GM12864 (cell line): ENCODE measurements at regions not wholly inside any gene's neighbourhood (a gene's known extent, or its start where the extent isn't known, plus 50 kb on each side); places are given as distances from the start of the nearest gene placed in this dataset.

ENCODE experiments used
- DNase-seq: peaks from one replicate; pipeline ENCODE4 v3.0.0-alpha.2; 2011; ENCODE audit warnings: low read depth
- H3K4me3 ChIP-seq: 2 replicates; pipeline ENCODE4 v1.5.1; 2011; ENCODE audit warnings: mild to moderate bottlenecking, low read depth, low read length, control low read depth
- TF ChIP-seq, protein P1 (sequence below): IDR thresholded peaks from 2 replicates; pipeline ENCODE4 v1.5.1; 2011; ENCODE audit warnings: low read depth, mild to moderate bottlenecking, moderate library complexity, low read length, control low read depth, inconsistent platforms; ENCODE audit errors: missing control alignments

DNA sequence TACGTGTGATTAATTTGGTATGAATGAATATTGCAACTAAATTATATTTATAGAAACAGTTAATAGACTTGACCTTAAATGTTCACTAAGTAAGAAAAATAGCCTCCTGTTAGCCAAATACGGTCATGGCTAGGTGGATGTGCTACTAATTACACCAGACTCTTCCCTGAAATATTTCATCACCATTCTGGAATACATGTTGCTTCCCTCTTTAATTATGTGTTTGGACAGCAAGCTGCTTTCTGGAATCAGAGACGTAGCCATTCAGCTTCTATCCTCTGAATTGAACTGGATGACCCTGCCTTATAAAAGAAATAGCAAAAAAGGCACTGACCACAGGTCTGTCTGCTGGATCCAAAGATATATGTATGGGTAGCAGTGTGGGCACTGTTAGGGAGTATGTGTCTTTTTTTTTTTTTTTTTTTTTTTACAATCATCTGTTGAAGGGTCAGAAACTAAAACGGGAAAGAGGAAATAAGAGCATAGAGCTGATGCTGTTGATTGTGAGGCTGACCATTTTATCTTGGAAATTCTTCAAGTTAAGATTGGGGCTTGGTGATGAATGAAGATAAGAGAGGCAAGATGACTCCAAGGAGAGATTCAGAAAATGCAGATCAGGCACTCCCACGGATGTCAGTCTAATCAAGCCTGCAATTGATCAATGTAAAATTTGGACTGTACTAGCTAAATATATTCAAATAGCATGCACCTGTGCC lies 283.2 kb upstream of the HSF2 start:
- H3K4me3 ChIP-seq = no peak overlapping the region
- TF ChIP-seq, protein P1, sequence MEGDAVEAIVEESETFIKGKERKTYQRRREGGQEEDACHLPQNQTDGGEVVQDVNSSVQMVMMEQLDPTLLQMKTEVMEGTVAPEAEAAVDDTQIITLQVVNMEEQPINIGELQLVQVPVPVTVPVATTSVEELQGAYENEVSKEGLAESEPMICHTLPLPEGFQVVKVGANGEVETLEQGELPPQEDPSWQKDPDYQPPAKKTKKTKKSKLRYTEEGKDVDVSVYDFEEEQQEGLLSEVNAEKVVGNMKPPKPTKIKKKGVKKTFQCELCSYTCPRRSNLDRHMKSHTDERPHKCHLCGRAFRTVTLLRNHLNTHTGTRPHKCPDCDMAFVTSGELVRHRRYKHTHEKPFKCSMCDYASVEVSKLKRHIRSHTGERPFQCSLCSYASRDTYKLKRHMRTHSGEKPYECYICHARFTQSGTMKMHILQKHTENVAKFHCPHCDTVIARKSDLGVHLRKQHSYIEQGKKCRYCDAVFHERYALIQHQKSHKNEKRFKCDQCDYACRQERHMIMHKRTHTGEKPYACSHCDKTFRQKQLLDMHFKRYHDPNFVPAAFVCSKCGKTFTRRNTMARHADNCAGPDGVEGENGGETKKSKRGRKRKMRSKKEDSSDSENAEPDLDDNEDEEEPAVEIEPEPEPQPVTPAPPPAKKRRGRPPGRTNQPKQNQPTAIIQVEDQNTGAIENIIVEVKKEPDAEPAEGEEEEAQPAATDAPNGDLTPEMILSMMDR = no peak
- DNase-seq = no peak

DNA sequence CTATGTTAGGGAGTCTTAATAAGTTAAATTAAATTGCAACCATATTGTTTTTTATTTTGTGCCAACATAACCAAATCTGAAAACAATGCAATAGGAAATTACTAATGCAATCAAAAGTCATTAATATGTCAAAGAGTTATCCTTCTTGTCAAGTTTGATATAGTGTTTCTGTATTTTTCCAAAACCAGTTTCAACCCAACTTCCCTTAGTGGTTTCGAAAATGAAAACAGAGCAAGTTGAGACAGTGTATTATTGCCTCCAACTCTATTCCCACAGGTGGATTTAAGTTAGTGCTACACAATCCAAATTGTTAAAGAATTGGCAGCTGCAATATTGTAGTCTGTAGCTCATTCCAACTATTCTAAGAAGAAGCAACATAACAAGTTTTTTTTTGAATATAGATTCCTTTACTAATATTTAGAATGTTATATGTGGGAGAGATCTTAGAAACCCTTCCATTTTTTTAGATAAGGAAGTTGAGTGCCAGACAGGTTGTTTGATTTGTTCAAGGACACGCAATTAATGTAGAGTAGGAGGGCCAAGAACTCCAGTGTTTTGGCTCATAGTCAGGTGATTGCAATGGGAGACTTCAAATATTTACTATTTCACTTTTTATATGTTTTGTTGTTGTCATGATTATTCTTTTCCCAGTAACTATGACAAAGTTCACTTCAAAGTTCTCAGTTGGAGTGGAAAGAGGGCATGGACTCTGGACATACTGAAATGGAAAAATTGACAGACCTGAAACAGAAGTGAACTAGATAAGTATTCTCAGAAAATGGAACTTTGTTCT lies 282.4 kb upstream of the HSF2 start:
- no peak overlapping the region for H3K4me3 ChIP-seq
- TF ChIP-seq, protein P1 = no peak
- no peak for DNase-seq

DNA sequence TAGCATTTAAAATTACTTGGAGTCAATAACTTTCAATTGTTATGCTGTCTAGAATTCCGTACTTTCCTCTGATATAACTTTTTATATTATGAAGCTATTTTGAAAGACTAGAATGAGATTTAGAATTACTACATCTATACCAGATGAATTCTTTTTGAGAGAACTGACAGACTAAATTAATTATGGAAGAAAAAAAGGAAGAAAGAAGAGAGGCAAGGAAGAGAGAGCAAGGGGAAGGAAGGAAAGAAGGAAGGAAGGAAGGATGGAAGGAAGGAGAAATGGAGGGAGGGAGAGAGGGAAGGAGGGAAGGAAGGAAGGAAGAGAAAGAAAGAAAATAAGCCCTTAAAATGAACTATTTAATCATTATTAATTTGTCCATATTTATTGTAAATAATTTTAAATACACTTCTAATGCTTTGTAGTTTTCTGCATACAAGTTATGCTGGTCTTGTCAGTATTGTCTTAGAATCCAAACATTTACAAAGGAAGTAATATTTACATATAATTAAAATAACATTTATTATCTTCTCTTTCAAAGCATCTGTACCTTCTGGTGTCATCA lies 280.4 kb upstream of the HSF2 start:
- TF ChIP-seq, protein P1 = no peak
- no peak for DNase-seq
- H3K4me3 ChIP-seq = no peak overlapping the region

DNA sequence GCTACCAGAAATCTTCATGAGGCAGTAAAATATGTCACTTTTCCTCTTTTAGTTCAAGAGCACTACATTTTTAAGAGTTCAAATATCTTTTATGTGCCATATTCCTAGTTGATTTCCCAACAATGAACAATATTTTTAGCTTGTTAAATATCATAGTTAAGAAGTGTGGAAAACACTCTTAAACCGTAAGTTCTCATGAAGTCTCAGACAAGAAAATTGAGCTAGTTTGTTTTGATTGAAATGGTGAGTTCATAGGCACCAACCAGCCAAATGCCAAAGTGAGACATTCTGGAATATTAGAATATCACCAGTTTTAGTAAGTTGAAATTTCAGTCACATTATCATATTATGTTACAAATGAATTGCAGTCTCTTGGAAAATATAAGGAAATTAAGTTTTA lies 277.2 kb upstream of the HSF2 start:
- TF ChIP-seq, protein P1 = no peak
- no peak overlapping the region for H3K4me3 ChIP-seq
- no peak for DNase-seq

DNA sequence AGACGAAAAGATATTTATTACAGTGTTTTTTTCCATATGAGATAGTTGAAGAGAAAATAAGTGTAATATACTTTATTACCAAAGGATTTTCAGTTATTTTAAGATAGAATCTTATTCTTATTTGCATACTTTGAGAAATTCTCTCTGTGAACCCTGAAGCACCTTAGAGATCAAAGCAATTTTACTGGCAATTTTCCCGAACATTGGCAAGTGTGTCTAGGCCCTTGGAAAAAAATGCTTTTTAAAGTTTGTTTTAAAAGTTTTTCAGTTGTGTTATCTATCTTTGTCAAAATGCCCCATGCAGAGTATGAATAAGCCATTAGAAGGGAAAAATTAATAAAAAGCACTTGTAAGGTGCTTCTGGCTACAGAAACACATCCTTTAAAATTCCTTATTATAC lies 276.8 kb upstream of the HSF2 start:
- DNase-seq = no peak
- TF ChIP-seq, protein P1 = no peak
- H3K4me3 ChIP-seq = no peak overlapping the region

DNA sequence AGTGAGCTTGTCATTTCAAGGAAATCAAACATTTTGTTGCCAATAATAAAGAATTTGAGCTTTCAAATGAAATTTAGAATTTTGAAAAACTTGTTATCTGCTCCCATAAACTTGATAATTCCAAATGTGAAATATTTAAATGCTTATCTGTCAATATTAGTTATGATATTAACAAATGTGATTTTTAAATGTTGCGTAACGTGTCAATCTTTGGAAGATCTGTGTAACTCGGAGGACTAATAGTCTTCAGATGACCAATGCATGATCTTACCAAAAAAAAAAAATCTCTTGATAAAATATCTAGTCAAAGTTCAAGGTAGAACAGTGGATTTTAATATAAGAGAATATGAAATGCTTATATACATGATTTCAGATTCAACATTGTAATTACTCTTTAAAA lies 274.5 kb upstream of the HSF2 start:
- TF ChIP-seq, protein P1 = no peak
- H3K4me3 ChIP-seq = no peak overlapping the region
- DNase-seq = no peak
